ENCODE measurements at regions not wholly inside any gene's neighbourhood (a gene's known extent, or its start where the extent isn't known, plus 50 kb on each side); places are given as distances from the start of the nearest gene placed in this dataset.

DNA sequence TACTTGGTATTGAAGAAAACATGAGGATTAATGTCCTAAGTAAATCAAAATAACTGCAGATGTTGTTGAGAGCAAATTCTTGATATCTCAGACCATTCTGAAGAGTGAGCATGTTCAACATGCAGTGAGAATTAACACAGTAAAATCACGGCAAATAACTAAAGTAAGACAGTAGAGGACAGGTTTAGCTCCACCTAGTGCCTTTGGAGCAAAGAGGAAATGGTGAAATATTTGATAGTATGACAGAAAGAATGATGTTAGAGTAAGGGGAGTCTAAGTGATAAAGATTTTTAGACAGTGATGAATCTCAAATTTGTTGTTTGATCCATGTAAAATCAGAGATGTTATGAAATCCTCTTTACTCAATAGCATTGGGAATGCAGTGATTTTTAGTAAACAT lies 424.2 kb downstream of the TMEM161B start:
- TF ChIP-seq, protein P1, sequence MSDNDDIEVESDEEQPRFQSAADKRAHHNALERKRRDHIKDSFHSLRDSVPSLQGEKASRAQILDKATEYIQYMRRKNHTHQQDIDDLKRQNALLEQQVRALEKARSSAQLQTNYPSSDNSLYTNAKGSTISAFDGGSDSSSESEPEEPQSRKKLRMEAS (IDR thresholded peaks at IDR 0.05; ENCODE audit: low read depth): no peak
- TF ChIP-seq SIN3A (IDR thresholded peaks at IDR 0.05; ENCODE audit: borderline replicate concordance, low read depth, low read length): no peak
- TF ChIP-seq CTCF (IDR thresholded peaks at IDR 0.05): no peak
- TF ChIP-seq EZH2phosphoT487 (IDR thresholded peaks at IDR 0.05; ENCODE audit: borderline replicate concordance, low read depth): no peak
- no peak for TF ChIP-seq EP300 (IDR thresholded peaks at IDR 0.05; ENCODE audit: borderline replicate concordance in 1 of 2, low read depth in 1 of 2, low read length in 1 of 2)
- TF ChIP-seq, protein P2, sequence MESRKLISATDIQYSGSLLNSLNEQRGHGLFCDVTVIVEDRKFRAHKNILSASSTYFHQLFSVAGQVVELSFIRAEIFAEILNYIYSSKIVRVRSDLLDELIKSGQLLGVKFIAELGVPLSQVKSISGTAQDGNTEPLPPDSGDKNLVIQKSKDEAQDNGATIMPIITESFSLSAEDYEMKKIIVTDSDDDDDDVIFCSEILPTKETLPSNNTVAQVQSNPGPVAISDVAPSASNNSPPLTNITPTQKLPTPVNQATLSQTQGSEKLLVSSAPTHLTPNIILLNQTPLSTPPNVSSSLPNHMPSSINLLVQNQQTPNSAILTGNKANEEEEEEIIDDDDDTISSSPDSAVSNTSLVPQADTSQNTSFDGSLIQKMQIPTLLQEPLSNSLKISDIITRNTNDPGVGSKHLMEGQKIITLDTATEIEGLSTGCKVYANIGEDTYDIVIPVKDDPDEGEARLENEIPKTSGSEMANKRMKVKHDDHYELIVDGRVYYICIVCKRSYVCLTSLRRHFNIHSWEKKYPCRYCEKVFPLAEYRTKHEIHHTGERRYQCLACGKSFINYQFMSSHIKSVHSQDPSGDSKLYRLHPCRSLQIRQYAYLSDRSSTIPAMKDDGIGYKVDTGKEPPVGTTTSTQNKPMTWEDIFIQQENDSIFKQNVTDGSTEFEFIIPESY (IDR thresholded peaks at IDR 0.05; ENCODE audit: borderline replicate concordance, low read depth): no peak
- TF ChIP-seq NRF1 (IDR thresholded peaks at IDR 0.05; ENCODE audit: low read depth, low read length): no peak
- no peak for TF ChIP-seq YY1 (IDR thresholded peaks at IDR 0.05; ENCODE audit: low read depth)
- no peak for TF ChIP-seq MXI1 (IDR thresholded peaks at IDR 0.05; ENCODE audit: low read depth, low read length)
- TF ChIP-seq, protein P3, sequence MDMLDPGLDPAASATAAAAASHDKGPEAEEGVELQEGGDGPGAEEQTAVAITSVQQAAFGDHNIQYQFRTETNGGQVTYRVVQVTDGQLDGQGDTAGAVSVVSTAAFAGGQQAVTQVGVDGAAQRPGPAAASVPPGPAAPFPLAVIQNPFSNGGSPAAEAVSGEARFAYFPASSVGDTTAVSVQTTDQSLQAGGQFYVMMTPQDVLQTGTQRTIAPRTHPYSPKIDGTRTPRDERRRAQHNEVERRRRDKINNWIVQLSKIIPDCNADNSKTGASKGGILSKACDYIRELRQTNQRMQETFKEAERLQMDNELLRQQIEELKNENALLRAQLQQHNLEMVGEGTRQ (IDR thresholded peaks at IDR 0.05; ENCODE audit: borderline replicate concordance, low read depth, low read length): no peak
- TF ChIP-seq, protein P4, sequence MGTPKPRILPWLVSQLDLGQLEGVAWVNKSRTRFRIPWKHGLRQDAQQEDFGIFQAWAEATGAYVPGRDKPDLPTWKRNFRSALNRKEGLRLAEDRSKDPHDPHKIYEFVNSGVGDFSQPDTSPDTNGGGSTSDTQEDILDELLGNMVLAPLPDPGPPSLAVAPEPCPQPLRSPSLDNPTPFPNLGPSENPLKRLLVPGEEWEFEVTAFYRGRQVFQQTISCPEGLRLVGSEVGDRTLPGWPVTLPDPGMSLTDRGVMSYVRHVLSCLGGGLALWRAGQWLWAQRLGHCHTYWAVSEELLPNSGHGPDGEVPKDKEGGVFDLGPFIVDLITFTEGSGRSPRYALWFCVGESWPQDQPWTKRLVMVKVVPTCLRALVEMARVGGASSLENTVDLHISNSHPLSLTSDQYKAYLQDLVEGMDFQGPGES (IDR thresholded peaks at IDR 0.05; ENCODE audit: low read depth, low read length): no peak
- TF ChIP-seq RAD21 (IDR thresholded peaks at IDR 0.05; ENCODE audit: low read length): peak; percentile 54
- no peak; the same call in 1 of the 2 replicates for TF ChIP-seq SMC3 (IDR thresholded peaks at IDR 0.05; ENCODE audit: low read depth, low read length)

All from SK-N-SH (cell line).